ENCODE measurements at regions not wholly inside any gene's neighbourhood (a gene's known extent, or its start where the extent isn't known, plus 50 kb on each side); places are given as distances from the start of the nearest gene placed in this dataset.

DNA sequence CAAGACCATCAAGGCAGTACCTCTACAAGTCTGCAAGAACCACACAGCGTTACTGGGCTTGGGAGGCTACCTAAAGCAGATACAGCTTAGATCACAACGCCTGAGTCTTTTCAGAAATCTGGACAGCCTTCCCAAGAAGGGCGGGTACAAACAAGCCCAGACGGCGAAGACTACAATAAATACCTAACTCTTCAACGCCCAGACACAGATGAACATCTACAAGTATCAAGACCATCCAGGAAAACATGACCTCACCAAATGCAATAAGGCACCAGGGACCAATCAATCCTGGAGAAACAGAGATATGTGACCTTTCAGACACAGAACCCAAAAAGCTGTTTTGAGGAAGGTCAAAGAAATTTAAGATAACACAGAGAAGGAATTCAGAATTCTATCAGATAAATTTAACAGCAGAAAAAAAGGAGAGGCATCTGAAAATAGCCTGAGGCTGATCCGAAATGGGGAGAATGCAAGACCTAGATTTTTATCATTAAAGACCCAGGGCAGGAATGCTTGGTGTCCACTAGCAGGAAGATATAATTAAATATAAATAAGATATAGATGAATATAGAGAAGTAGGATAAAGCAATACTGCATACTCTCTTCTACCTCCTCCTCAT is 131.7 kb upstream of the COL21A1 start:
- peak; percentile 84 for DNase-seq (ENCODE audit: low read depth)
- TF ChIP-seq, protein P1, sequence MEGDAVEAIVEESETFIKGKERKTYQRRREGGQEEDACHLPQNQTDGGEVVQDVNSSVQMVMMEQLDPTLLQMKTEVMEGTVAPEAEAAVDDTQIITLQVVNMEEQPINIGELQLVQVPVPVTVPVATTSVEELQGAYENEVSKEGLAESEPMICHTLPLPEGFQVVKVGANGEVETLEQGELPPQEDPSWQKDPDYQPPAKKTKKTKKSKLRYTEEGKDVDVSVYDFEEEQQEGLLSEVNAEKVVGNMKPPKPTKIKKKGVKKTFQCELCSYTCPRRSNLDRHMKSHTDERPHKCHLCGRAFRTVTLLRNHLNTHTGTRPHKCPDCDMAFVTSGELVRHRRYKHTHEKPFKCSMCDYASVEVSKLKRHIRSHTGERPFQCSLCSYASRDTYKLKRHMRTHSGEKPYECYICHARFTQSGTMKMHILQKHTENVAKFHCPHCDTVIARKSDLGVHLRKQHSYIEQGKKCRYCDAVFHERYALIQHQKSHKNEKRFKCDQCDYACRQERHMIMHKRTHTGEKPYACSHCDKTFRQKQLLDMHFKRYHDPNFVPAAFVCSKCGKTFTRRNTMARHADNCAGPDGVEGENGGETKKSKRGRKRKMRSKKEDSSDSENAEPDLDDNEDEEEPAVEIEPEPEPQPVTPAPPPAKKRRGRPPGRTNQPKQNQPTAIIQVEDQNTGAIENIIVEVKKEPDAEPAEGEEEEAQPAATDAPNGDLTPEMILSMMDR (IDR thresholded peaks at IDR 0.05; ENCODE audit: insufficient read depth, low read depth, low read length, missing control alignments): no peak
- H3K4me3 ChIP-seq (ENCODE audit: low read length): no peak overlapping the region

DNA sequence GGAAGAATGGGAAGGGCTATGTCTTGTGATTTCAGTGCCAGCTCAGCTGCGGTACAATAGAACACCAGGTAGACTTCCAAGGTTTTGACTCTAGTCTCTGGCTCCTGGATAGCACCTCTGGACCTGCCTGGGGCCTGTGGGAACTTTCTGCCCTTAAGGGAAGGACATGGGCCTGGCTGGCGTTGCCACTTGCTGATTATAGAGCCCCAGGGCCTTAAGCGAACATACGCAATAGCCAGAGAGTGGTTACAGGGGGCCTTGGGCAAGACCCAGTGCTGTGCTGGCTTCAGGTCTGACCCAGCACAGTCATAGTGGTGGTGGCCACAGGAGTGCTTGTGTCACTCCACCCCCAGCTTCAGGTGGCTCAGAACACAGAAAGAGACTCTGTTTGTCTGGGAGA is 131.1 kb upstream of the COL21A1 start:
- no peak overlapping the region for H3K4me3 ChIP-seq (ENCODE audit: low read length)
- TF ChIP-seq, protein P1 (IDR thresholded peaks at IDR 0.05; ENCODE audit: insufficient read depth, low read depth, low read length, missing control alignments): no peak
- DNase-seq (ENCODE audit: low read depth): peak; percentile 15

DNA sequence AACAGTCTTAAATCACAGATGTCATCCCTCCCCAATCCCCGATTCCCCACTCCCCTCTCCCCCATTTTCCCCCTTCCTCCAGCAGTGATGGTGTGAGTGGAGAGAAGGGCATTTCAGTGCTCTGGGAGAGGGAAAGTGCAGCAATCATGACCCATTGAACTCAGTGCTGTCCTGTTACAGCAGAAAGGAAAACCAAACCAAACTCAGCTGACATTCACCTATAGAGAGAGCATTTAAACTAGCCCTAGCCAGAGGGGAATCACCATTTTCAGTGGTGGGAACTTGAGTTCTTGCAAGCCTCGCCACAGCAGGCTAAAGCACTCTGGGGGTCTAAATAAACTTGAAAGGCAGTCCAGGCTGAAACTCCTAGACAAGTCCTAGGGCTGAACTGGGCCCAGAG is 129.9 kb upstream of the COL21A1 start:
- no peak for DNase-seq (ENCODE audit: low read depth)
- TF ChIP-seq, protein P1 (IDR thresholded peaks at IDR 0.05; ENCODE audit: insufficient read depth, low read depth, low read length, missing control alignments): no peak
- no peak overlapping the region for H3K4me3 ChIP-seq (ENCODE audit: low read length)

DNA sequence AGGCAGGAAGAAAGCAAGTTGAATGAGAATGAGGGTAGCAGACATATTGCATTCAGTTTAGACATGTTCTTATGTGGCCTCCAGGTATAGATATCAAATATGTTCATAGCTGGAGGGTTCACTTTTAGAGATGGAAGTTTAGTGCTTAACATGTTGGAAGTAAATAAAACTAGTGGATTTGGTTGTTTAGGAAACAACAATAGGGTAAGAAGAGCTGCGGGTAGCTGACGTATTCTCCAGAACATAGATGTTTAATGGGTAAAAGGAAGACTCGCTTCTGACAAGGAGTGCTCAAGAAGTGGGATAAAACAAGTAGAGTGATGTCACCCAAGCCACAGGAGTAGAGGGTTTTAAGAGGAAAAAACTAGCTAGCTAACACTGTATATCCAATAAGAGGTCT is 128.4 kb upstream of the COL21A1 start:
- no peak overlapping the region for H3K4me3 ChIP-seq (ENCODE audit: low read length)
- TF ChIP-seq, protein P1 (IDR thresholded peaks at IDR 0.05; ENCODE audit: insufficient read depth, low read depth, low read length, missing control alignments): no peak
- no peak for DNase-seq (ENCODE audit: low read depth)

DNA sequence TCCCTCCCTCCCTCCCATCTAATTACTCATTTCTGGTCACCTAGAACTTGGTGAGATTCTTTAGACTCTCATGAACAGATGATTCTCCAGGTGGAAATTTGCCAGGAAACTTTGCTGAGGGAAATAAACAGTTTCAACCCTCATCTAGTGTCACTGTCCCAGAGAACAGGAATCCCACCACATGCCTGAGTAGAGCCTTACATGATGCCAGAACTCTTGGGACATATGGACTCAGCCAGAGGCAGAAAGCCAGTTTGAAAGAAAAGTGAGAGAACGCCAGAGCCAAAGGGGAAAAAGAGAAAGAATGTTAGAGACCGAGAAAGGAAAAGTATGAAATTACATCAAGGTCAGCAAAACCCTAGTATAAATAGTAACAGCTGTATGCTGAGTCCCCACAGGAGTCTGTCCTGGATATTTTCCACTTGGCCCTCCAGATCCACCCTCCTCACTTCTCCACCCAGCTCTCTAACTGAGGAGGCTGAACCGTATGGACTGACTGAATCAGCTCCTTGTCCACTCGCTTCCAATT is 127.5 kb upstream of the COL21A1 start:
- TF ChIP-seq, protein P1 (IDR thresholded peaks at IDR 0.05; ENCODE audit: insufficient read depth, low read depth, low read length, missing control alignments): no peak
- no peak overlapping the region for H3K4me3 ChIP-seq (ENCODE audit: low read length)
- peak; percentile 74 for DNase-seq (ENCODE audit: low read depth)

DNA sequence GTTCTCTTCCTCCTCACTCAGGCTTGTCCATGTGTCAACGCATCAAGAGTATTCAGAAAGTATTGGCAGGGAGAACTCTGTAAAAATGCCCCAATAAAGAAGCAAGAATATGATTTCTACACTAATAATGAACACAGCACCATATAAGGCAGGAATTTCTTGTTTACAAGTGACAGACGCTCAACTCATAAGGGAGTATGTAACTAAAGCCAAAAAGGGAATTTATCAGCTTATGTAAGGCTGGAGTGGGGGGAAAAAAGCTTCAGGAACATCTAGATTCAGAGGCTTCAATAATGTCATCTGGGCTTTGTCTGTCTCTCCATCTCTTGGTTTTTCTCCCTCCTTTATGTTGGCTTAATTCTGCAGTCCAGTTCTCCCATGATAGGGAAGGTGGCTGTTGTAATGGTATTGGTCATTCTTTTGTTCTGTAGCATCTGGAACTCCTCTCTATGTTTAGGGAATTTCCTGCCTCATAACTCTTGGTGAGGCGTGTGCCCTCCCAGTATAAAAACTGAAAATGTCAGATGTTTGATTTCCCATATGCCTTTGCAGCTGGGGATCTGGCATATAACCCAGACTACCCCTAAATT is 125.1 kb upstream of the COL21A1 start:
- TF ChIP-seq, protein P1 (IDR thresholded peaks at IDR 0.05; ENCODE audit: insufficient read depth, low read depth, low read length, missing control alignments): no peak
- DNase-seq (ENCODE audit: low read depth): no peak

More for the DNA sequence above, 125.1 kb upstream of the COL21A1 start:
- no peak overlapping the region for H3K4me3 ChIP-seq (ENCODE audit: low read length)
